GM18909 (cell line): ENCODE measurements at regions not wholly inside any gene's neighbourhood (a gene's known extent, or its start where the extent isn't known, plus 50 kb on each side); places are given as distances from the start of the nearest gene placed in this dataset.

Source experiments
- ATAC-seq: cut with Tn5 transposase; IDR thresholded peaks from one replicate; pipeline ENCODE4 v1.9.1; 2021; ENCODE audit warnings: mild to moderate bottlenecking; ENCODE audit not compliant: unreplicated experiment, poor library complexity

- ATAC-seq: no peak
These were observed 659.0 kb upstream of the GNPDA2 start for GRCh38 chr4:45385306-45385705.

- ATAC-seq: no peak
These were observed 644.1 kb upstream of the GNPDA2 start for GRCh38 chr4:45370408-45370807.

- no peak for ATAC-seq
These were observed 642.5 kb upstream of the GNPDA2 start for GRCh38 chr4:45368832-45369231.

GRCh38 chr4:45363931-45364330 is 637.6 kb upstream of the GNPDA2 start:
- no peak for ATAC-seq

GRCh38 chr4:45358573-45359506 is 632.5 kb upstream of the GNPDA2 start:
- ATAC-seq: no peak

GRCh38 chr4:45353161-45353560 is 626.8 kb upstream of the GNPDA2 start:
- no peak for ATAC-seq

- ATAC-seq: peak; percentile 54
These were observed 624.1 kb upstream of the GNPDA2 start for GRCh38 chr4:45350438-45350837.

- ATAC-seq: no peak
These were observed 623.5 kb upstream of the GNPDA2 start for GRCh38 chr4:45349859-45350258.

GRCh38 chr4:45346816-45347435 is 620.6 kb upstream of the GNPDA2 start:
- no peak for ATAC-seq

- no peak for ATAC-seq
These were observed 619.2 kb upstream of the GNPDA2 start for GRCh38 chr4:45345558-45345957.

GRCh38 chr4:45331802-45332201 is 605.4 kb upstream of the GNPDA2 start:
- no peak for ATAC-seq

GRCh38 chr4:45327544-45327943 is 601.2 kb upstream of the GNPDA2 start:
- no peak for ATAC-seq

GRCh38 chr4:45324455-45325417 is 598.4 kb upstream of the GNPDA2 start:
- ATAC-seq: no peak

GRCh38 chr4:45323453-45324058 is 597.2 kb upstream of the GNPDA2 start:
- no peak for ATAC-seq

GRCh38 chr4:45317739-45318138 is 591.4 kb upstream of the GNPDA2 start:
- no peak for ATAC-seq

- no peak for ATAC-seq
These were observed 590.9 kb upstream of the GNPDA2 start for GRCh38 chr4:45317276-45317675.

- ATAC-seq: no peak
These were observed 589.9 kb upstream of the GNPDA2 start for GRCh38 chr4:45316257-45316656.

- ATAC-seq: no peak
These were observed 576.5 kb upstream of the GNPDA2 start for GRCh38 chr4:45302828-45303227.

- no peak for ATAC-seq
These were observed 568.1 kb upstream of the GNPDA2 start for GRCh38 chr4:45294464-45294863.

GRCh38 chr4:45293335-45293734 is 567.0 kb upstream of the GNPDA2 start:
- ATAC-seq: no peak
